GM20000 (cell line): ENCODE measurements at regions not wholly inside any gene's neighbourhood (a gene's known extent, or its start where the extent isn't known, plus 50 kb on each side); places are given as distances from the start of the nearest gene placed in this dataset.

Experiments used
- DNase-seq: peaks from one replicate; pipeline ENCODE4 v3.0.0; 2012; ENCODE audit warnings: low spot score
- CTCF ChIP-seq: IDR thresholded peaks from 2 replicates; pipeline ENCODE4 v1.5.1; 2012; ENCODE audit warnings: mild to moderate bottlenecking, control low read depth; ENCODE audit errors: extremely low read depth, missing control alignments

- TF ChIP-seq CTCF, result no peak
- DNase-seq, result no peak
Measured at GRCh38 chr1:191561276-191561675, 597.0 kb upstream of the RGS18 start.

GRCh38 chr1:191564275-191564674, 594.0 kb upstream of the RGS18 start:
- TF ChIP-seq CTCF, result no peak
- no peak for DNase-seq

- TF ChIP-seq CTCF, result no peak
- no peak for DNase-seq
Measured at GRCh38 chr1:191572479-191572878, 585.8 kb upstream of the RGS18 start.

GRCh38 chr1:191575180-191575579, 583.1 kb upstream of the RGS18 start:
- DNase-seq, result no peak
- TF ChIP-seq CTCF, result no peak

- no peak for TF ChIP-seq CTCF
- no peak for DNase-seq
Measured at GRCh38 chr1:191575746-191576145, 582.5 kb upstream of the RGS18 start.

GRCh38 chr1:191577213-191577612, 581.0 kb upstream of the RGS18 start:
- DNase-seq, result no peak
- no peak for TF ChIP-seq CTCF

GRCh38 chr1:191578281-191578680, 580.0 kb upstream of the RGS18 start:
- no peak for DNase-seq
- no peak for TF ChIP-seq CTCF
